ENCODE measurements at regions not wholly inside any gene's neighbourhood (a gene's known extent, or its start where the extent isn't known, plus 50 kb on each side); places are given as distances from the start of the nearest gene placed in this dataset.

DNA sequence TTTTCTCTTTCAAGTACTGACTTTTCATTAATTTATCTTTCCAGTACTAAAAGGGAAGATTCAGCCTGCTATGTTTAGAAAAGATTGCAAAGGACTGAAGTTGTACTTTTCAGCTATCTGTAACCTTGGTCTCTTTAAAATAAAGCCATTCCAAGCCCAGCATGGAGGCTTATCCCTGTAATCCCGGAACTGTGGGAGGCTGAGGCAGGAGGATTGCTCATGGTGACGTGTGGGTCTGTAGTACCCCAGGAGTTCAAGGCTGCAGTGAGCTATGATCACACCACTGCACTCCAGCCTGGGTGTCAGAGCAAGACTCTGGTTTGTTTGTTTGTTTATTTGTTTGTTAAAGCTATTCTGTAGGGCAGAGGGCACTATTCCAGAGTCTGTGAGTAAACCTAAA, 50.6 kb upstream of the TMEM170B start:
- H3K27me3 ChIP-seq (ENCODE audit: insufficient read depth, low read length, poor library complexity): no peaks in the 10 kb centered on the region
- WGBS (ENCODE audit: extremely low coverage, insufficient coverage, low lambda C conversion rate): no CpG with 5 or more reads among the region's 2 CpGs
- H3K23ac ChIP-seq (ENCODE audit: low read length): no peak overlapping the region
- no peak overlapping the region for H3K18ac ChIP-seq (ENCODE audit: low read length)
- no peaks in the 10 kb centered on the region for H3K79me2 ChIP-seq (ENCODE audit: control insufficient read depth, insufficient read depth, low read length)
- DNase-seq: no peak
- no peak overlapping the region for H2BK5ac ChIP-seq (ENCODE audit: low read length)
- H3K56ac ChIP-seq (ENCODE audit: low read length): no peak overlapping the region
- no peak overlapping the region for H4K5ac ChIP-seq (ENCODE audit: low read length)
- no peak overlapping the region for H3K4me3 ChIP-seq (ENCODE audit: low read length)
- no peak overlapping the region for H4K8ac ChIP-seq (ENCODE audit: low read depth, low read length)
- no peak overlapping the region for H3K9ac ChIP-seq (ENCODE audit: low read length)
- H3K4ac ChIP-seq (ENCODE audit: low read depth, low read length): no peak overlapping the region
- H3K79me1 ChIP-seq (ENCODE audit: low read length): no peaks in the 10 kb centered on the region
- H2BK15ac ChIP-seq (replicated peaks; ENCODE audit: low read depth): no peak overlapping the region
- H3K27ac ChIP-seq (ENCODE audit: low read depth, low read length): no peak overlapping the region
- no peaks in the 10 kb centered on the region for H3K4me1 ChIP-seq (ENCODE audit: control insufficient read depth, low read depth, low read length)
- H3K4me2 ChIP-seq (ENCODE audit: low read length): no peak overlapping the region
- H2BK120ac ChIP-seq (ENCODE audit: low read depth, low read length): no peak overlapping the region
- no peaks in the 10 kb centered on the region for H3K36me3 ChIP-seq (ENCODE audit: control insufficient read depth, insufficient read depth, low read length)
- no peak overlapping the region for H2AK5ac ChIP-seq (ENCODE audit: low read length)

DNA sequence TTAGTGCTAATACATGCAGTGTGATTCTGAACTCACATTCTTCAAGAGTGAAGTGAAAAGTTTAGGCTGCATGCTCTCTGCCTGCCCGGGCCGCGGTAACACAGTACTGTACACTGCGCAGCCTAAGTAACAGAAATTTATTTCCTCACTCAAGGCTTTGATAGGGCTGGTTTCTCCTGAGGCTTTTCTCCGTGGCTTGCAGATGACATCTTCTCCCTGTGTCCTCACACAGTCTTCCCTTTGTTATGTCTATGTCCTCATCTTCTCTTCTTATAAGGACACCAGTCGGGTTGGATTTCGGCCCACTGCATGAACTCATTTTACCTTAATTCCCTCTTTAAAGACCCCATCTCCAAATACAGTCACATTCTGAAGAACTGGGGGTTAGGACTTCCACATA, 51.1 kb upstream of the TMEM170B start:
- Histone ChIP-seq H4K8ac (ENCODE audit: low read depth, low read length) (no peak overlapping the region), H2BK15ac (replicated peaks; ENCODE audit: low read depth) (no peak overlapping the region), H3K4me3 (ENCODE audit: low read length) (no peak overlapping the region), H3K56ac (ENCODE audit: low read length) (no peak overlapping the region), H3K27me3 (ENCODE audit: insufficient read depth, low read length, poor library complexity) (no peaks in the 10 kb centered on the region), H2AK5ac (ENCODE audit: low read length) (no peak overlapping the region), H3K79me2 (ENCODE audit: control insufficient read depth, insufficient read depth, low read length) (no peaks in the 10 kb centered on the region), H2BK120ac (ENCODE audit: low read depth, low read length) (no peak overlapping the region), H3K18ac (ENCODE audit: low read length) (no peak overlapping the region), H3K4me1 (ENCODE audit: control insufficient read depth, low read depth, low read length) (no peaks in the 10 kb centered on the region), H3K79me1 (ENCODE audit: low read length) (no peaks in the 10 kb centered on the region), H3K4me2 (ENCODE audit: low read length) (no peak overlapping the region), H2BK5ac (ENCODE audit: low read length) (no peak overlapping the region), H3K36me3 (ENCODE audit: control insufficient read depth, insufficient read depth, low read length) (no peaks in the 10 kb centered on the region), H3K23ac (ENCODE audit: low read length) (no peak overlapping the region), H4K5ac (ENCODE audit: low read length) (no peak overlapping the region), H3K4ac (ENCODE audit: low read depth, low read length) (no peak overlapping the region), H3K9ac (ENCODE audit: low read length) (no peak overlapping the region), H3K27ac (ENCODE audit: low read depth, low read length) (no peak overlapping the region)
- no peak for DNase-seq
- no CpG with 5 or more reads among the region's 7 CpGs for WGBS (ENCODE audit: extremely low coverage, insufficient coverage, low lambda C conversion rate)

DNA sequence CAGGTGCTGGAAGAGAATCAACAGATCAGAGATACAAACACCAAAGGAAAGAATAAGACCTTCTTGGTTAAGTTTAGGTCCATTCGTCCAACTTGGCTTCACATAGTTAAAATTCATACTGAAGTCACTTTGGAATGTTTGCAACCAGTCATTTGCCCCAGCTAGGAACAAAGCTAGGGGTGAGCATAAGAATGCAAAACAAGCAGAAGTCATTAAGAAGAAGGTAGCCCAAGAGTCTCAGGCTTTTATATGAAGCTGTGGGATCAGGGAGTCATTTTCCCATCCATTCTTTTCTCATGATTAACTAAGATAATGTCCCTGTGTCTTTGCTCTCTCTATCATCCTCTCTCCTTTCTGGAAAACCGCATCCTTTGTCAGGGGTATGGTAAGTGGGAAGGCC, 51.5 kb upstream of the TMEM170B start:
- H3K23ac ChIP-seq (ENCODE audit: low read length): no peak overlapping the region
- no peak overlapping the region for H3K4me2 ChIP-seq (ENCODE audit: low read length)
- no peak overlapping the region for H2BK120ac ChIP-seq (ENCODE audit: low read depth, low read length)
- no peak overlapping the region for H4K5ac ChIP-seq (ENCODE audit: low read length)
- H3K56ac ChIP-seq (ENCODE audit: low read length): no peak overlapping the region
- no peaks in the 10 kb centered on the region for H3K36me3 ChIP-seq (ENCODE audit: control insufficient read depth, insufficient read depth, low read length)
- WGBS (ENCODE audit: extremely low coverage, insufficient coverage, low lambda C conversion rate): no CpG with 5 or more reads among the region's 2 CpGs
- H3K4ac ChIP-seq (ENCODE audit: low read depth, low read length): no peak overlapping the region
- no peaks in the 10 kb centered on the region for H3K4me1 ChIP-seq (ENCODE audit: control insufficient read depth, low read depth, low read length)
- no peak overlapping the region for H2BK15ac ChIP-seq (replicated peaks; ENCODE audit: low read depth)
- H3K27ac ChIP-seq (ENCODE audit: low read depth, low read length): no peak overlapping the region
- no peak overlapping the region for H2BK5ac ChIP-seq (ENCODE audit: low read length)
- no peak overlapping the region for H4K8ac ChIP-seq (ENCODE audit: low read depth, low read length)
- no peak overlapping the region for H3K4me3 ChIP-seq (ENCODE audit: low read length)
- no peak overlapping the region for H3K9ac ChIP-seq (ENCODE audit: low read length)
- H2AK5ac ChIP-seq (ENCODE audit: low read length): no peak overlapping the region
- no peak for DNase-seq
- H3K18ac ChIP-seq (ENCODE audit: low read length): no peak overlapping the region
- no peaks in the 10 kb centered on the region for H3K79me1 ChIP-seq (ENCODE audit: low read length)
- no peaks in the 10 kb centered on the region for H3K79me2 ChIP-seq (ENCODE audit: control insufficient read depth, insufficient read depth, low read length)
- no peaks in the 10 kb centered on the region for H3K27me3 ChIP-seq (ENCODE audit: insufficient read depth, low read length, poor library complexity)

DNA sequence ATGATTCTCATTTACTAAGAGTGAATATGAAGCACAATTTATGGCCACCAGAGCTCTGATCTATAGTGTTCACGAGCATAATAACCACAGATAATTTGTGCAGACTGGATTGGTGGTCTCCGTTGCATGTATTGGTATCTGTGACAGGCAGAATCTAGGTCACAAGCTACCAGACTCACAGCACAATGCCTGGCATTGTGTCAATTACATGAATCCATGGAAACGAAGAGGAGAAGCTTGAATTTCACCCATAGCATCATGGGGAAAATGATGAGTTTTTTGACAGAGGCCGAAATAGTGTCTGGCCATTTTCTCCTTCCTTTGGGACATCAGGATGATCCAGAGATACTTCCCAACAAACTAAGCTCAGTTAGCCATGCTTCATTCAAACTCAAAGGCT, 52.3 kb upstream of the TMEM170B start:
- H3K27me3 ChIP-seq (ENCODE audit: insufficient read depth, low read length, poor library complexity): no peaks in the 10 kb centered on the region
- H3K4me2 ChIP-seq (ENCODE audit: low read length): no peak overlapping the region
- no peak overlapping the region for H2BK5ac ChIP-seq (ENCODE audit: low read length)
- no peak overlapping the region for H3K4ac ChIP-seq (ENCODE audit: low read depth, low read length)
- no peak for DNase-seq
- no peak overlapping the region for H3K56ac ChIP-seq (ENCODE audit: low read length)
- no peaks in the 10 kb centered on the region for H3K79me2 ChIP-seq (ENCODE audit: control insufficient read depth, insufficient read depth, low read length)
- no peak overlapping the region for H2AK5ac ChIP-seq (ENCODE audit: low read length)
- no peak overlapping the region for H4K8ac ChIP-seq (ENCODE audit: low read depth, low read length)
- H3K18ac ChIP-seq (ENCODE audit: low read length): no peak overlapping the region
- no peak overlapping the region for H4K5ac ChIP-seq (ENCODE audit: low read length)
- H3K4me3 ChIP-seq (ENCODE audit: low read length): no peak overlapping the region
- no peaks in the 10 kb centered on the region for H3K36me3 ChIP-seq (ENCODE audit: control insufficient read depth, insufficient read depth, low read length)
- WGBS (ENCODE audit: extremely low coverage, insufficient coverage, low lambda C conversion rate): no CpG with 5 or more reads among the region's 4 CpGs
- no peak overlapping the region for H3K23ac ChIP-seq (ENCODE audit: low read length)
- no peak overlapping the region for H3K27ac ChIP-seq (ENCODE audit: low read depth, low read length)
- H3K79me1 ChIP-seq (ENCODE audit: low read length): no peaks in the 10 kb centered on the region
- no peak overlapping the region for H2BK15ac ChIP-seq (replicated peaks; ENCODE audit: low read depth)
- H2BK120ac ChIP-seq (ENCODE audit: low read depth, low read length): no peak overlapping the region
- no peak overlapping the region for H3K9ac ChIP-seq (ENCODE audit: low read length)
- no peaks in the 10 kb centered on the region for H3K4me1 ChIP-seq (ENCODE audit: control insufficient read depth, low read depth, low read length)

DNA sequence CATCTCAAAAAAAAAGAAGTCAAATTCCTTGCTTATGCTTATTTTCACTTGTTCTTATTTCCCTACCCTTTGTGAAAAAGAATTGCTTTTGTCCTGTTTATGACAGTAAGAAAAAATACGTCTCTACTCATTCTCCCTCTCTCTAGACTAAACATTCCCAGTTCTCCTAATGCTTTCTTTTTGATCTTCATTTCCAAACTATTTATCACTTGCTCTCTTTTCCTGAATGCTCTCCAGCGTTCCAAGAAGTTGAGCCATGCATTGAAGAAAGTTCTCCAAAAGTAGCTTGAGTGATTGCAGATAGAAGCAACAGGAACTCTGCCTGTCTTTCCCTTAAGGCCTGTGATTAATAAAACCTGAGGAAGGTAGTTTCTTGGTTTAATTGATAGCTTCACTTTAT, 53.1 kb upstream of the TMEM170B start:
- Histone ChIP-seq H2BK5ac (ENCODE audit: low read length) (no peak overlapping the region), H4K5ac (ENCODE audit: low read length) (no peak overlapping the region), H3K79me1 (ENCODE audit: low read length) (no peaks in the 10 kb centered on the region), H3K18ac (ENCODE audit: low read length) (no peak overlapping the region), H3K36me3 (ENCODE audit: control insufficient read depth, insufficient read depth, low read length) (no peaks in the 10 kb centered on the region), H3K4me2 (ENCODE audit: low read length) (no peak overlapping the region), H3K9ac (ENCODE audit: low read length) (no peak overlapping the region), H3K27me3 (ENCODE audit: insufficient read depth, low read length, poor library complexity) (no peaks in the 10 kb centered on the region), H3K4me1 (ENCODE audit: control insufficient read depth, low read depth, low read length) (no peaks in the 10 kb centered on the region), H4K8ac (ENCODE audit: low read depth, low read length) (no peak overlapping the region), H2BK120ac (ENCODE audit: low read depth, low read length) (no peak overlapping the region), H2AK5ac (ENCODE audit: low read length) (no peak overlapping the region), H3K23ac (ENCODE audit: low read length) (no peak overlapping the region), H3K27ac (ENCODE audit: low read depth, low read length) (no peak overlapping the region), H3K56ac (ENCODE audit: low read length) (no peak overlapping the region), H2BK15ac (replicated peaks; ENCODE audit: low read depth) (no peak overlapping the region), H3K4me3 (ENCODE audit: low read length) (no peak overlapping the region), H3K4ac (ENCODE audit: low read depth, low read length) (no peak overlapping the region), H3K79me2 (ENCODE audit: control insufficient read depth, insufficient read depth, low read length) (no peaks in the 10 kb centered on the region)
- no peak for DNase-seq
- WGBS (ENCODE audit: extremely low coverage, insufficient coverage, low lambda C conversion rate): no CpG with 5 or more reads among the region's 2 CpGs

DNA sequence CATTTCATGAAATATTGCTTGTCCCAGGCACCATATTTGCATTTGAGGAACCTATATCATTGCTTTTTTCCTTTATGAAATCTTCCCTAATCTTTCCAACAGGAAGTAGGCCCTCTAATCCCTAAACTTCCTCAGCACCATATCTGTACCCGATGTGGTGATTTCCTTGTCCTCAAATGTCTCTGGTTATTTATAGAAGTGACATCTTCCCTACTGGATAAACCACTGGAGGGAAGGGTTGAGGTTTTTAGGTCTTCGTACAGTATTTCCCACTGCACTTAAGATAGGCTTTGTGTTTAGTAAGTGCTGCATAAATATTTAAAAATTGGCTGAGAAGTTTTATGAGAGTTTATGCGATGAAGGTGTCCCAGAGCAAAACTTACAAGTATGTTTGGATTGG, 54.9 kb upstream of the TMEM170B start:
- Histone ChIP-seq H2AK5ac (ENCODE audit: low read length) (no peak overlapping the region), H3K27me3 (ENCODE audit: insufficient read depth, low read length, poor library complexity) (no peaks in the 10 kb centered on the region), H3K9ac (ENCODE audit: low read length) (no peak overlapping the region), H2BK120ac (ENCODE audit: low read depth, low read length) (no peak overlapping the region), H4K8ac (ENCODE audit: low read depth, low read length) (no peak overlapping the region), H3K18ac (ENCODE audit: low read length) (no peak overlapping the region), H3K4me2 (ENCODE audit: low read length) (no peak overlapping the region), H3K79me1 (ENCODE audit: low read length) (no peaks in the 10 kb centered on the region), H3K4me1 (ENCODE audit: control insufficient read depth, low read depth, low read length) (no peaks in the 10 kb centered on the region), H3K36me3 (ENCODE audit: control insufficient read depth, insufficient read depth, low read length) (no peaks in the 10 kb centered on the region), H3K79me2 (ENCODE audit: control insufficient read depth, insufficient read depth, low read length) (no peaks in the 10 kb centered on the region), H2BK15ac (replicated peaks; ENCODE audit: low read depth) (no peak overlapping the region), H3K27ac (ENCODE audit: low read depth, low read length) (no peak overlapping the region), H3K56ac (ENCODE audit: low read length) (no peak overlapping the region), H2BK5ac (ENCODE audit: low read length) (no peak overlapping the region), H3K4me3 (ENCODE audit: low read length) (no peak overlapping the region), H3K4ac (ENCODE audit: low read depth, low read length) (no peak overlapping the region), H4K5ac (ENCODE audit: low read length) (no peak overlapping the region), H3K23ac (ENCODE audit: low read length) (no peak overlapping the region)
- no CpG with 5 or more reads among the region's 3 CpGs for WGBS (ENCODE audit: extremely low coverage, insufficient coverage, low lambda C conversion rate)
- no peak for DNase-seq

All from mesendoderm (in vitro differentiated cells).